SH-SY5Y (cell line): ENCODE measurements at regions not wholly inside any gene's neighbourhood (a gene's known extent, or its start where the extent isn't known, plus 50 kb on each side); places are given as distances from the start of the nearest gene placed in this dataset.

Experiments
- GATA2 ChIP-seq: IDR thresholded peaks from 2 replicates; pipeline ENCODE4 v1.6.1; 2011; ENCODE audit warnings: mild to moderate bottlenecking, low read depth, low read length
- GATA3 ChIP-seq: IDR thresholded peaks from 2 replicates; pipeline ENCODE4 v1.6.1; 2011; ENCODE audit warnings: low read depth, mild to moderate bottlenecking, low read length, moderate library complexity

DNA sequence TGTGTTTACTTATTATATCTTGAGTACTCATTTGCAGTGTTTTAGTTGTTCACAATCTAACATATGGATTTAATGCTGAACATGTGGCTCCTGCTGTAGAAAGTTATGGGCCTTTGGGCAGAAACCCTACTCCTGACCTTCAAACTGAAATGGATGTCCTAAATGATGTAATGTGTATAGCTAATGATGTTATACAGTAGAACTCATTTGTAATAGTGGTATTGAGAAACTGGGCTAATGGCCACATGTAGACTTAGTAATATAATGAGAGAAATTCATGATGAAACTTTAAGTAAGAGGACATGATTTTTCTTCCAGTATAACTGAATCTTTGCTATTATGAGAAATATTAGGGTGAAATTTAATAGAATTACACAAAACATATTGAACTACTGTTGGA, 121.3 kb upstream of the PTPRK start:
- TF ChIP-seq GATA3 = no peak
- TF ChIP-seq GATA2 = no peak
